Dendritic cell treated with granulocyte-macrophage colony-stimulating factor and Interleukin-4, amounts not matched to agents 40 ng/mL and 50 ng/mL, for 4 days (primary cell): ENCODE measurements at regions not wholly inside any gene's neighbourhood (a gene's known extent, or its start where the extent isn't known, plus 50 kb on each side); places are given as distances from the start of the nearest gene placed in this dataset.

Experiments
- H3K27ac Mint-ChIP-seq: one replicate; pipeline ENCODE4 v1.8.0; 2022; ENCODE audit warnings: mild to moderate bottlenecking, mixed read lengths
- H3K27me3 Mint-ChIP-seq: one replicate; pipeline ENCODE4 v1.8.0; 2022; ENCODE audit warnings: mild to moderate bottlenecking, mixed read lengths
- H3K36me3 Mint-ChIP-seq: one replicate; pipeline ENCODE4 v1.8.0; 2022; ENCODE audit warnings: low read depth, mixed read lengths
- H3K4me1 Mint-ChIP-seq: one replicate; pipeline ENCODE4 v1.8.0; 2022; ENCODE audit warnings: low read depth, mixed read lengths
- H3K4me3 Mint-ChIP-seq: one replicate; pipeline ENCODE4 v1.8.0; 2022; ENCODE audit warnings: mild to moderate bottlenecking, moderate library complexity, mixed read lengths
- H3K9me3 Mint-ChIP-seq: one replicate; pipeline ENCODE4 v1.8.0; 2022; ENCODE audit warnings: mixed read lengths
- intact Hi-C: fragments of 100-400 bp; cut with micrococcal nuclease; formaldehyde crosslinking; loops from one replicate; pipeline ENCODE4 v1.15.0; 2022

- Mint-ChIP-seq H3K4me3 (no peak overlapping the region), H3K27ac (no peak overlapping the region), H3K9me3 (no peaks in the 10 kb centered on the region), H3K36me3 (no peaks in the 10 kb centered on the region), H3K4me1 (no peaks in the 10 kb centered on the region), H3K27me3 (no peaks in the 10 kb centered on the region)
- intact Hi-C loops = no loop called here
Measured at GRCh38 chr3:34225821-34226366, 427.5 kb downstream of the PDCD6IP start.

- intact Hi-C loops = no loop called here
- Mint-ChIP-seq H3K4me3 (no peak overlapping the region), H3K27ac (no peak overlapping the region), H3K4me1 (no peaks in the 10 kb centered on the region), H3K27me3 (no peaks in the 10 kb centered on the region), H3K36me3 (no peaks in the 10 kb centered on the region), H3K9me3 (no peaks in the 10 kb centered on the region)
Measured at GRCh38 chr3:34229876-34230275, 431.4 kb downstream of the PDCD6IP start.

- no peak overlapping the region for H3K4me3 Mint-ChIP-seq
- no peaks in the 10 kb centered on the region for H3K9me3 Mint-ChIP-seq
- no peaks in the 10 kb centered on the region for H3K4me1 Mint-ChIP-seq
- H3K36me3 Mint-ChIP-seq = no peaks in the 10 kb centered on the region
- intact Hi-C loops = no loop called here
- H3K27me3 Mint-ChIP-seq = no peaks in the 10 kb centered on the region
- H3K27ac Mint-ChIP-seq = no peak overlapping the region
Measured at GRCh38 chr3:34235096-34235495, 436.7 kb downstream of the PDCD6IP start.

- no peak overlapping the region for H3K27ac Mint-ChIP-seq
- intact Hi-C loops = no loop called here
- no peaks in the 10 kb centered on the region for H3K9me3 Mint-ChIP-seq
- no peak overlapping the region for H3K4me3 Mint-ChIP-seq
- no peaks in the 10 kb centered on the region for H3K36me3 Mint-ChIP-seq
- no peaks in the 10 kb centered on the region for H3K4me1 Mint-ChIP-seq
- H3K27me3 Mint-ChIP-seq = no peaks in the 10 kb centered on the region
Measured at GRCh38 chr3:34237946-34238345, 439.5 kb downstream of the PDCD6IP start.

- no peaks in the 10 kb centered on the region for H3K27me3 Mint-ChIP-seq
Measured at GRCh38 chr3:34238407-34238806, 440.0 kb downstream of the PDCD6IP start.

GRCh38 chr3:34239287-34239686 lies 440.9 kb downstream of the PDCD6IP start:
- intact Hi-C loops = no loop called here
- no peak overlapping the region for H3K27ac Mint-ChIP-seq
- no peaks in the 10 kb centered on the region for H3K4me1 Mint-ChIP-seq
- no peaks in the 10 kb centered on the region for H3K36me3 Mint-ChIP-seq
- H3K9me3 Mint-ChIP-seq = no peaks in the 10 kb centered on the region
- no peaks in the 10 kb centered on the region for H3K27me3 Mint-ChIP-seq
- no peak overlapping the region for H3K4me3 Mint-ChIP-seq

More at GRCh38 chr3:34238407-34238806, 440.0 kb downstream of the PDCD6IP start:
- intact Hi-C loops = no loop called here
- Mint-ChIP-seq H3K27ac (no peak overlapping the region), H3K4me3 (no peak overlapping the region), H3K36me3 (no peaks in the 10 kb centered on the region), H3K9me3 (no peaks in the 10 kb centered on the region), H3K4me1 (no peaks in the 10 kb centered on the region)

GRCh38 chr3:34239875-34240274 lies 441.4 kb downstream of the PDCD6IP start:
- intact Hi-C loops = no loop called here
- Mint-ChIP-seq H3K4me1 (no peaks in the 10 kb centered on the region), H3K9me3 (no peaks in the 10 kb centered on the region), H3K27me3 (no peaks in the 10 kb centered on the region), H3K4me3 (no peak overlapping the region), H3K36me3 (no peaks in the 10 kb centered on the region), H3K27ac (no peak overlapping the region)

- intact Hi-C loops = no loop called here
- H3K4me3 Mint-ChIP-seq = no peak overlapping the region
- H3K9me3 Mint-ChIP-seq = no peaks in the 10 kb centered on the region
- no peaks in the 10 kb centered on the region for H3K36me3 Mint-ChIP-seq
- no peak overlapping the region for H3K27ac Mint-ChIP-seq
- no peaks in the 10 kb centered on the region for H3K4me1 Mint-ChIP-seq
- H3K27me3 Mint-ChIP-seq = no peaks in the 10 kb centered on the region
Measured at GRCh38 chr3:34247401-34247800, 449.0 kb downstream of the PDCD6IP start.

GRCh38 chr3:34248352-34248751 lies 449.9 kb downstream of the PDCD6IP start:
- Mint-ChIP-seq H3K9me3 (no peaks in the 10 kb centered on the region), H3K4me1 (no peaks in the 10 kb centered on the region), H3K27ac (no peak overlapping the region), H3K27me3 (no peaks in the 10 kb centered on the region), H3K36me3 (no peaks in the 10 kb centered on the region), H3K4me3 (no peak overlapping the region)
- intact Hi-C loops = no loop called here

GRCh38 chr3:34254285-34254684 lies 455.9 kb downstream of the PDCD6IP start:
- Mint-ChIP-seq H3K9me3 (no peaks in the 10 kb centered on the region), H3K27ac (no peak overlapping the region), H3K4me3 (no peak overlapping the region), H3K4me1 (peaks cover 5% of the 10 kb centered on the region), H3K27me3 (no peaks in the 10 kb centered on the region), H3K36me3 (no peaks in the 10 kb centered on the region)
- intact Hi-C loops = no loop called here

- Mint-ChIP-seq H3K36me3 (no peaks in the 10 kb centered on the region), H3K27ac (no peak overlapping the region), H3K27me3 (no peaks in the 10 kb centered on the region), H3K4me3 (no peak overlapping the region), H3K9me3 (no peaks in the 10 kb centered on the region), H3K4me1 (peaks cover 10% of the 10 kb centered on the region)
- intact Hi-C loops = no loop called here
Measured at GRCh38 chr3:34256021-34256420, 457.6 kb downstream of the PDCD6IP start.

GRCh38 chr3:34256791-34257190 lies 458.4 kb downstream of the PDCD6IP start:
- Mint-ChIP-seq H3K27me3 (no peaks in the 10 kb centered on the region), H3K4me3 (no peak overlapping the region), H3K27ac (no peak overlapping the region), H3K4me1 (peaks cover 15% of the 10 kb centered on the region), H3K36me3 (no peaks in the 10 kb centered on the region), H3K9me3 (no peaks in the 10 kb centered on the region)
- intact Hi-C loops = no loop called here

- Mint-ChIP-seq H3K4me1 (peaks cover 31% of the 10 kb centered on the region), H3K27me3 (no peaks in the 10 kb centered on the region), H3K9me3 (no peaks in the 10 kb centered on the region), H3K36me3 (no peaks in the 10 kb centered on the region), H3K4me3 (no peak overlapping the region), H3K27ac (no peak overlapping the region)
- intact Hi-C loops = no loop called here
Measured at GRCh38 chr3:34258271-34258998, 460.0 kb downstream of the PDCD6IP start.

GRCh38 chr3:34260271-34261000 lies 462.0 kb downstream of the PDCD6IP start:
- Mint-ChIP-seq H3K27me3 (no peaks in the 10 kb centered on the region), H3K9me3 (no peaks in the 10 kb centered on the region), H3K27ac (no peak overlapping the region), H3K36me3 (no peaks in the 10 kb centered on the region), H3K4me3 (no peak overlapping the region), H3K4me1 (peaks cover 46% of the 10 kb centered on the region)
- intact Hi-C loops = loop anchor here (2.0 kb wide), 1 partner anchor 422 kb away; no protein-coding TSS in a partner anchor
